ENCODE measurements at regions not wholly inside any gene's neighbourhood (a gene's known extent, or its start where the extent isn't known, plus 50 kb on each side); places are given as distances from the start of the nearest gene placed in this dataset.
A peak's percentile ranks its signal among the peaks of the same experiment; 100 is the strongest.

DNA sequence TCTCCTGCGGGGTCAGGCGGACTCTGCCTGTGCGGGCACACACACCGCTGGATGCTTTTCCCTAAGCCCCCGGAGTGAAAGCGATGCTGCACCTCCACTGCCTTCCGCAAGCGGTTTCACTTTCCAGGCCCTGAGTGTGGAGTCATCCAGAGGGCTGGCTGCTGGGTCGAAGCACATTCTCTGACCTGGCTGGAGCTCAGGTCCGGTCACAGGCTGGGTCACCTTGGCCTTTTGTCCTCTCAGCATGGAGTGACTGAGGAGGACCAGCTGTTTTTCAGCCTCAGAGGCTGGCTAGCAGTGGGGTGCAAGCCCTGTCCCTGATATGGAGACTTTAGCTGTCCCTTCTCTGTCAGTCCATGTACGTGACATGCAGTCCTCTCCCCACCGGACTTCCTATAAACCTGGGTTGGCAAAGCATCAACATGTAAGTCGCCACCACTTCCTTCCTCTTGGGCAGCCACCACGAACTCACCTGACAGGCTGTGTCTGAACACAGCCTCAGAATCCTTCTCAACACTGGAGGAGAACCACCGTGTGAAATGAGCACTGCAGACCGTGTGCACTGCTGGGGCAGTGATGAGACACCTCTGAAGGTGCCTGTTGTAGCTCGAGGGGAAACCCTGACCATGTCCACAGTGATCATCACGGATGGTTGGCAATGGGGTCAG lies 51.3 kb downstream of the GADD45G start:
- DNase-seq (ENCODE audit: low read depth) = no peak

DNA sequence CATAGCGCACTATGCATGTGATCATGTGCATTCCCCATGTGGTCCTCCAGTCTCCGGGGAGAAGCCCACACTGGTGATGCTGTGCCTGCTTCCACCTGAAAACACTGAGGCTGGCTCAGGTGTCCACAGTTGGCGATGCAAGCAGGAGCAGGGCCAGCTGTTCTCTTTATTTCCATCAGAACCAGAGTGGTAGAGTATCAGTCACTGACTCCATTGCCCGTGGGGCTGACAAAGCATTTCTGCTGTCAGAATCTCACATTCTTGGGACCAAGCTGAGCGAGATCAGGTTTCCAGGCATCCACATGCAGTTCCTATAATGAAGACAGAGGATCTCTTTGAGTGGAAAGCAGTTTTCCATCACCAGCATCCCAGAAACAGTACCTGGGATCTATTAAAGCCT lies 52.5 kb downstream of the GADD45G start:
- DNase-seq (ENCODE audit: low read depth) = no peak

DNA sequence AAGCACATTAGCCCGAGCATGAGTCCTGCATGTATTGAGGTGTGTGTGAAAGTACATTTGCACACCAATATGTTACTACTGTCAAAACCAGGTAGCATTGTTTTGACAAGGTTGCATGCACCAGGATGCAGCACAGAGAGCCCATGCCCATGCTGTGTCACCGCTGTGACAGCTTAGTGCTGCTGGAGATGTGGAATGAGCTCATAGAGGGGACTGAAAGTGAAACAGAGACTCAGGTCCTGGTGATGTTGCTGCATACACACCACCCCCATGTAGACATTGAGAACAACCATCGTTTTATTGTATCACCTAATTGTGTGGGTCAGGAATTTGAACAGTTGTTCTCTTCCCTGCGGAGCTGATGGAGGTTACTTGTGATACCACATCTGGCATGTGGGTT lies 53.0 kb downstream of the GADD45G start:
- DNase-seq (ENCODE audit: low read depth) = no peak

DNA sequence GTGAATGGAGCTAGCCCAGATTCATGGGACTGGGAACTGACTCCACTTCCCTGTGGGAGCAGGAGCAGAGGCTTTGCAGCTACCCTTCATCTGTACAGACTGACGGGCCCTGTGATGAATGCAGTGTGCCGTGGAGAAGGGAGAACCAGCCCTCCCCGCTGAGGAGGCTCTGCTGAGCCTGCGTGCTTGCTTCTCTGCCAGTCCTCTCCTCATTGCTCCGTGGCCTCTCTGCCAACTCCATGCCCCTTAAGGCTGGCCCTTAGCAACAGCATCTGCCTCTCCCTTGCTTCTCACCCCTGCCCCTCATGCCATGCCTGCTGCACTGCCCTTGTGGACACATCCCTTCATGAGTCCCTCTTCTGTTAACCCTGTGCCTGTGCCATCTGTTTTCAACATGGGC lies 53.6 kb downstream of the GADD45G start:
- no peak for DNase-seq (ENCODE audit: low read depth)

DNA sequence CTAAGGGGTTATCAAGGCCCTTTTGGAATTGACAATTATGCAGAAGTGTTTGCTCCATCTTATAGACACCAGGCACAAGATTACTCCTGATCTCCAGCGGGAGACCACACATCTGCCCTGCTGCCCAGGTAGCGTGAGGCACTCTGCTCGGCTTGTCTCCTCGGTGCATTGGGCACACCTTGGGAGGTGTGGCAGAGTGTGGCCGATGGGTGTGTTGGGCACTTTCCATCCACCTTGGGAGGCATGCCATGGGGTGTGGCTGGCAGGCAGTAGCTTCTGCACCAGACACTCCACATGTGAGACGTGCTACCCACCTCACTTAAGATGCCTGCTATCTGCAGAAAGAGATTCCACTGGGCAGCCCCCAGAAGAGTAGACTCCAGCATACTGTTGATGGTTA lies 54.1 kb downstream of the GADD45G start:
- DNase-seq (ENCODE audit: low read depth) = no peak

DNA sequence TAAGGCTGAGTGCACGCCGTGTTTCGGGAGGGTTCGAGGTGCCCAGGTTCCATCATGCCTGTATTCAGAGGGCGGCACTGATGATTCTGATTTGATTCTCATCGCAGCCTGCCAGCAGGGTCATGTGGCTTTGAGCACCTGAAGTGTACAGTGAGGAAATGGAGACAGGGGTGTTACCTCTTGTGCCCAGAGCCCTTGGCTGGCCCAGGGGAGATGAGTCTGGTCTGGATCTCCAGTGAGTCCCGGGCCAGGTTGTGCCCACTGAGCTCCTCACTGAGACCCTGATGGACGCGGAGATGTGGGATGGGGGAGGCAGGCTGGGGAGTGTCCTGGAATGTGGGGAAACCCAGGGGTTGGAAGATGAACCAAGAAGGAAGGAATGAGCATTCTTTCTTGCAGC lies 54.7 kb downstream of the GADD45G start:
- no peak for DNase-seq (ENCODE audit: low read depth)

DNA sequence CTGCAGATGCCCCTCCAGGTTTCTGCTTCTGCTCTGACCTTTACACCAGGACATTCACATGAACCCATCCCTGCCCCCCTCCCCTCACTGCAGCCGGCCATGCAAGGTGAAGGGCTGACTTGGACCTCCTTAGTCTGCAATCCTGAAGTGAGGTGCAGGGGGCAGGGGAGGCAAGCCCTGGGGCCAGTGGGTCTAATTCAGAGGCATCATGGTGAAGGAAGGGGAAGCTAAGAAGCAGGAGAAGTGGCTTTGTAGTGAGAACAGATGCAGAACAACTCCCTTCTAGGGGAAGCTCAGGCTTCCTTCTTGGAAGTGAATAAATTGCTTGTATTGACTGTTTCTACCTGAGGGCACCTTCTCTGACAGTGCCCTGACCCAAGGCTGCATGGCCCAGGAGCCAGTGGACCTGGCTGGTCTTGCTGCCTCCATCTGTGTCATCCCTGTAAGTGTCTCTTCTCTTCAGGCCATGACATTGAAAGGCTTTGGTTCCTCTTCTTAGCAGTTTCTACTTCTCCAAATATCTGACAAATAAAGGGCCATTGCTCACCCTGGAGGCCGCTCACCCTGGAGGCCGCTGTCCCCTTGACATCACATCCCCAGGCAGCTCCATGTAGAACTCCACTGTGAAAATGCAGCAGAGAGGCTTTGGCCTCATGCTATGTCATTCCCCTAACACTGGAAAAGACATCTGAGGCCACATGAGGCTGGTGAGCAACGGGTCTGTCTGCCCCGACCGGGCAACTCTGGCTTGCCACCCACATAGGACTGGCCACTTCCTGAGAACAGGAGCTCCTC lies 55.3 kb downstream of the GADD45G start:
- DNase-seq (ENCODE audit: low read depth) = no peak

DNA sequence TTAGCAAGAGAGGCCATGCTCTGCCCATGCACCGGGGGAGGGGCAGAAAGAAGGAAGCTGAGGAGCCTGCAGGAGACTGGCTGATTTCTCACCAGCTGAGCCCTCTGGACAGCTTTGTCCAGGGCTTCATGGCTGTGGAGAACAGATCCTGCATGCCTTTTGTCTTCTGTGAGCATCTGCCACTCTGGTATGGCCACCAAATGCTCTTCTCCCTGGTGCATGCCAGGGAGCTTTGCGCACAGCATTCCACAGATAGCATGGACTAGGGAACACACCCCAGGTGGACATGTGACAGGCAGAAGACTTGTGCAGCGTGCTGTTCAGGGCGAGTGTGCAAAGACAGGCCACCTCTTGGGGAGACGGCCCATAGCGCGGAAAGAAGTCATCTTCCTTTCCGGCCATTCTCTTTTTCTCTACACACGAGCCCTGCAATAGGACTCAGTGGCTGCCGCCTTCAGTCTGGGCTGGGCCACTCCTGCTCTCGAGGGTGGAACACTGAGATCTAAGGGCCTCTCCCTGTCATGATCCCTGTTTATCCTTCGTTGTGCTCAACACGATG lies 56.7 kb downstream of the GADD45G start:
- DNase-seq (ENCODE audit: low read depth) = no peak

DNA sequence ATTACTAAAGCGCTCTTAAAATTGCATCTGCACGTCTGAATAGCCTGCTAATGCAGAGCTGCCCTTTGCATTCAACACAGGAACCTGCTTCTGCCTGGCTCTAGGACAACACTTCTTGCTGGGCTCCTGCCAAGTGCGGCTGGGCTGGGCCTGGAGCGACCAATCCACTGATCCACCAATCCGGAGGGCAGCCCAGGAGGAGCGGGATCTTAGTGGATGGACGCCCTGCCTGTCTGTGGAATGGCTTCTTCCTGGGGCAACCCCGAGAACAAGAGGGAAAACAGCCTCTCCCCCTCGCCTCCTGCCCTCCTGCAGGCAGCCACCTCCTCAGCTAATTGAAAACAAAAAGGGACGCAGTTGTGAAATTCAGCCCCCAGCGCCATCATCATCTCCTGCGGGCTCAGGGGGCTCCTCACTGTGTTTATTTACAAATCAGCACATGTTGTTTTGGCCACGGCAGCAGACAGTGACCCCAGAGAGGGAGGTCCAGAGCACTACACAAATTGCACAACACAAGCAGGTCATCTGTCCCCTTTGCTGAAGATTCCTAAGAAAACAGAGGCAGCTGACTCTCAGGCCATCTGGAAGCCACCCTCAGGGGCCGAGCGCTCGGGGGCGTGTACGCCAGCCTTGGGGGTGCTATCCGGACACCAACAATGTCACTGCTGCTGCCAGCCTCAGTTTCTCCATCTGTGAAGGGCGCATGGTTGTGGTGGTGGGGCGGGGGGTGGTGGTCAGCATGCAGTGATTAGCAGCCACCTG lies 57.3 kb downstream of the GADD45G start:
- peak; percentile 71 for DNase-seq (ENCODE audit: low read depth)

DNA sequence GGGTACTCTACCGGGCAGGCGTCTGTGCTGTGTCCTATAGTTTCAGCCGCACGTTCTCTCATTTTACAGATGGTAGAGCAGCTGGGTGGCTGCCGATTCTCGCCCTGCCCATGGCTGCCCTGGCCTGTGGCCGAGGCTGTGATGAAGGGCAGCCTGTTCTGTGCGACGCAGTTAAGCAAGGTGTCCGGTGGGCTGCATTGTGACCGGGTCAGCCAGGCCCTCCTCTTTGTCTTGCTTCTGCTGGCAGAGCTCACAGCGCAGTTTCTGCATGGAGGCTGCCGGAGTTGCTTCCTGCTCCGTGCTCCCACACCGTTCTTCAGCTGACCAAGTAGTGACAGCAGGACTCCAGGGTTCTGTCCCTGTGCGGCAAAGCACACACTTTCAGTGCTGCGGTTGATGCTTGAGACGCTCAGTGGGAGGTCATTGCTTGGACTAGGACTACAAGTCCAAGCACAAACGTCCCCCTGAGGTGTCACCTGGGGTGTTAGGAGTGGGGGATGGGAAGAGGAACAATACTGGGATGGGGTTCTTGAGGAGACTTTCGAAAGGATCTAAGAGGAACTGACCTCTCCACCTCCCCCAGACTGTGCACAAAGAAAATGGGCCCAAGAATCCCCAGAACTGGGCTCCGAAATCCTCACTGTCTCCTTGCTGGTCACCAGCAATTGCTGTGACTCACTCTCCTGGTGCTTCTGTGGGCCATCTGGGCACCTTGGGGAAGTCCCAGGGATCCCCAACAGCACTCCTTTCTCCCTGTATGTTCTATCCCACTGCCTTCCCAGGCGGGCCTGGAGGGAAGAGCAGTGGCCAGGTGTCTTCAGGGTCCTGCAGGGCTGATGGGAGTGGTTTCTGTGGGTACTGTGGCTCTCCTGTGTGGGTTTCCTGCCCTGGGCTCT lies 58.2 kb downstream of the GADD45G start:
- no peak for DNase-seq (ENCODE audit: low read depth)

DNA sequence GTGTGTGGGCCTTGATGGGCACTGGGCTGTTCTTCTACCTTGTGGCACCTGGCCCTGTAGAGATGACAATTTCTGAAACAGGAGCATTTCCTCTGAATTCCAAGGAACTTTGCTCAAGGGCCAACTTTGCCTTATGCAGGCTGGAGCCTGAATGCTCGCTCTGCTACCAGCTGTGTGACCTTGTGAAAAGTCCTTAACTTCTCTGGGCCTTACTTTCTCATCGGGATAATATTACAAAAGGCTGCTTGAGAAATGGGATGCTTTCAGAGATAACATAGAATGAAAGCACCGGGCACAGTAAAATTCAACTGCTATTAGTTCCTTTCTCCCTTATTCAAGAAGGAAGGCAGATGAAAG lies 58.8 kb downstream of the GADD45G start:
- DNase-seq (ENCODE audit: low read depth) = no peak

DNA sequence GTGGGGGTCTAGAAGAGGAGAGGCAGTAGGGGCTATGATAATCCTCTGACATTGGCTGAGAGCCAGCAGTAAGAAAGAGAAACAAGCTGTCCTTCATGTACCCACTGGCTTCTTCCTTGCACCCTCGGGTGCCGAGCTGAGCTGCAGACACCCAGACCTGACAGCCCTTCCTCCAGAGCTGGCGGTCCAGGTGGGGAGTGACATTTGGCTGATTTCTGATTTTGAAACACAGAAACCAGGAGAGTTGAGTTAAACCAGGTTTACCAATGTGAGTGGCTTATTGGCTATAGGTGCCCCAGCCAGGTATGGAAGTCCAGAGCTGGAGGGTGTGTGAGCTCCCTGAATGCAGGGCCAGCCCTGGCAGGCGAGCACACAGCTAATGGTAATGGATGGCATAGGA lies 59.2 kb downstream of the GADD45G start:
- DNase-seq (ENCODE audit: low read depth) = no peak

DNA sequence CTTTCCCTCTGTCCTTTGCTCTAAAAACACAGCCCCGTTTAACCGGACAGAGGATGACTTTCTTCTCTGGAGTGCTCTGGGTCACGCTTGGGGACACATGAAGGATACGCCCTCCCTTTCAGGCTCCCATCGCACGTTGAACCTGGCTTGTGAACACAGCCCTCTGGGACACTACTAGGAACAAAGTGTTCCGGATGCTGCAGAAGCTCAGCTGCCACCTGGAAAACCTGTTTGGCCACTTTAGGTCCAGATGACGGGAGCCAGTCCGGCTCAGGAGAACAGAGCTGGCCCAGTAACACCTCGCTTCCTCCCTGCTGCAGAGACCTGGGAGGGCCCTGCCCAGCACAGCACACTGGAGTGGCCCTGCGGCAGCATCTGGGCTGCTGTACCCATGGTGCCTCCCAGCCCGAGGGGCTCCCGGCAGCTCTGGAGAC lies 60.1 kb downstream of the GADD45G start:
- DNase-seq (ENCODE audit: low read depth) = no peak

DNA sequence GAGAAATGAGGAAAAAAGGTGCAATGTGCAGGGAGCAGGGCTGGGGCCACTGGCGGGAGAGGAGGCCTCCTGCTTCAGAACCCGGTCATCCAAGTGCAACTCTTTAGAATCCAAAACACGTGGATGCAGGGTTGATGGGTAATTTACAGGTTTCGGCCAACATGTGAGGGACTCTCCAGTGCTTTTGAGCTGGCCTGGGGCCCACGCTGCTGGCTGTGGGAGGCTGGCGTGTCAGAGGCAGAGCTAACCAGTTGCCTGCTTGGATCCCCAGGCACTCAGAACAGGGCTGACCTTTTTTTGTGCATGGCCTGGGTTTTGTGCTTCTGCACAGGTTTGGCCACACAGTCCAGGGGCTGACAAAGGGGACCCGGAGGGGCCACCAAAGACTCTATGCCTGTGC lies 61.6 kb downstream of the GADD45G start:
- DNase-seq (ENCODE audit: low read depth) = no peak

DNA sequence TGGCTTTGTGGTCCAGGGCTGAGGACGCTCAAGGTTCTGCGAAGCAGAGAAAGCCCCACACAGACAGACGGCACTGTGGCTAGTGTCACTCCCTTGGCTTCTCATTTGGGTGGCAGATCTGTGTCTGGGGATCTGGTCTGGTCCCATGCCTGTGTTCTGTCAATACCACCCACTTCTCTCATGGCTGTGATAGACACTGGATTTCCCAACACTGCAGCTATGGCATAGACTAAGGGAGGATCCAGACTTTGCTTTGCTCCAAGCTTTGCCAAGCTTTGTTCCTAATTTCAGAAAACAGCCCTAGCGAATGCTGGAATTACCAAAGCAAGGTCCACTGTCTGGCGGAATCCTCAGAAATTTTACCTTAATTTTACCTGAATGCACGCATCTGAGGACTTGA lies 62.1 kb downstream of the GADD45G start:
- DNase-seq (ENCODE audit: low read depth) = no peak

DNA sequence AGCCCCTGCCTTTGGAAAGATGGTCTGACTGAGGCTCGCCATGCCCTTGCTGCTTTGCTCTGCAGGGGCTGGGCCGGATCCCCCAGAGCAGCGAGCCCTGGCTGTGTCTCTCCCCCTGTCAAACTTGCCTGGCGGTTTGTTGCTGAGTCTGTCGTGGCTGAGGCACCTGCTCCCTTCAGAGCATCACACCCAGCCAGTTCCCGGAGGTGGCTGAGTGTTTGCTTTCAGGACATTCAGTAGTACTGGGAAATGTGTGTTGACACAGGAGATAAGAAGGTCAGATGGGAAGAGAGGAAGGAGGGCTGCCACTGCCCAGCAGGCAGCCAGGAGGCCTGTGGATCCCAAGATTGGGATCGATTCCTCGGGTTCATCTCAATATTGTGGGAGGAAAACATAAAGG lies 62.9 kb downstream of the GADD45G start:
- DNase-seq (ENCODE audit: low read depth) = no peak

DNA sequence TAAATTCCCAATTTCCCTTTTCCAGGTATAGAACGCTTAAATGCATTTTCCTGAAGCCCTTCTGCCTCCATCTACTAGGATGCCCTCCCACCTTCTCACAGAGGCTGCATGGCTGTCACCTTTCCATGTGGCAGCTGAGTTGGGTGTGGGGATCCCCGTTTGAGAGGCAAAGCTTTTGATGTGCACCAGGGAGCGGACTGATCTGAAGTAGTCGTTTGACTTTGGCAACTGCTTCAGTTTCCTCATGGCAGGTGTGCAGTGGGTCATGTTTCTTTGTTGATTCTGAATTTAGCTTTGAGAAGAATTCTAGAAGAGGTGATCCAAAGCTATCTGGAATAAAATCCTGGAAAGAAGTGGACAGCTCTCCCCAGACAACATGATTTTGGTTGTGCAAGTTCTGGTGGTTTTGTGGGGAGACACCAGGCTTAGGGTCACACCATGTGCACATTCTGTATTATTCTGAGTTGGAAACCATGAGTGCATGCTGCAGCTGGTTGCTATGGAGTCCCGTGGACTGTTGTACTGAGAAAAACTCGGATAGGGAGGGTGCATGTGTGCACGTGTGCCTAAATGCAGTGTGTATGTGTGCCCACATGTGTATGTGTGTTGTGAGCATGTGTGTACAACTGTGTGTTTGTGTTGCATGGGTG lies 63.5 kb downstream of the GADD45G start:
- no peak for DNase-seq (ENCODE audit: low read depth)

DNA sequence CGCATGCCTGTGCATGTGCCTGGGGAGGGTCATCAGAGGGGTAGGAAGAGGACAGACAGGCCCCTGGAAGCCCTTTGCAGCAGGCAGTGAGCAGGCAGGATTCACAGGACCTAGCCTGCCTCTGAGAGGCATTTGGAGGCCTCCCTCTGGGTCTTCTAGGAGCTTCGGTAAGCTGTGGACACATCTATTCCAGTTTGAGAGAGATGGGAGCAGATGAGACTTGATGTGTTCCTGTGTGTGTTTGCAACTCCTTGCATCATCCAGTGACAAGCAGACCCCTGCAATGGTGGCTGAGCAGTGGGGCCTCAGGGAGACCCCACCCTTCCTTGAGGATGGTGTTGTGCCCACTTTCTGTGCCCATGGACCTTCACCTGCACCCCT lies 64.0 kb downstream of the GADD45G start:
- no peak for DNase-seq (ENCODE audit: low read depth)

DNA sequence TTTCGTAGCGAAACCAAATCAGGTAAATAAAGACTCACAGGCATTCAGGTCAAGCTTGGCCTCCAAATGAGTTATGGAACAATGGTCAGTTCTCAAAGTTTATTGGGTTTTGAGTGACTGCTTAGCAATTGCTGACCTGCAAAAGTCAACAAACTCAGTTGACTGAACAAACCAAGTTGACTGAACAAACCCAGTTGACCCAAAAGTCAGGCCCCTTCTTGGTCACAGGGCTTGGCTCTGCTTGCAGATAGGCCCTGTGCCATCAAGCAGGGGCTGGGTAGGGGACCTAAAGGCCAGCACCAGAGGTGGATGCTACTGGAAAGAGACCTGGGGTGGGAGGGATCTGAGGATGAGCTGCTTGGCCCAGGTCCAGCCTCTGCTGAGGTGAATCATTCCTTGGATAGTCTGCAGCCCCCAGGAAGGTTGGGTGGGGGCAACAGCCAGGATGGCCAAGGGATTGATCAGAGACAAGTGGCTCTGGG lies 64.6 kb downstream of the GADD45G start:
- DNase-seq (ENCODE audit: low read depth) = no peak

DNA sequence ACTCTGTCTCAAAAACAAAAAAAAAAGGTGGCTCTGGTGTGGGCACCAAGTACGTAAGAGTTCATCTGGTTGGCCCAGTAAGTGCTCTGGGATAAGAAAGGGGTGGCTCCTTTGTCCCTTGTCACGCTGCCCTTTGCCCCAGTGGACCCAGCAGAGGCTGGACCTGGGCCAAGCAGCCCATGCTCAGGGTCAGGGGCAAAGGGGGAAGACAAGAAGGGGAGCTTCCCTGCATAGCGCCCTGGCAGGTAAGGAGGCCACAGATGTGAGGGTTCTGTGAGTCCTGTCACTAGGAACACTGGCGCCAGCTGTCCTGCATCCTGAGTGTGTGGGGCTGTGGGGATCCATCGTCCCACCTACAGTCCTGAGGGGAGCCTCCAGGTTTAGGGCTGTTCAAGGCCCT lies 65.3 kb downstream of the GADD45G start:
- DNase-seq (ENCODE audit: low read depth) = no peak

DNA sequence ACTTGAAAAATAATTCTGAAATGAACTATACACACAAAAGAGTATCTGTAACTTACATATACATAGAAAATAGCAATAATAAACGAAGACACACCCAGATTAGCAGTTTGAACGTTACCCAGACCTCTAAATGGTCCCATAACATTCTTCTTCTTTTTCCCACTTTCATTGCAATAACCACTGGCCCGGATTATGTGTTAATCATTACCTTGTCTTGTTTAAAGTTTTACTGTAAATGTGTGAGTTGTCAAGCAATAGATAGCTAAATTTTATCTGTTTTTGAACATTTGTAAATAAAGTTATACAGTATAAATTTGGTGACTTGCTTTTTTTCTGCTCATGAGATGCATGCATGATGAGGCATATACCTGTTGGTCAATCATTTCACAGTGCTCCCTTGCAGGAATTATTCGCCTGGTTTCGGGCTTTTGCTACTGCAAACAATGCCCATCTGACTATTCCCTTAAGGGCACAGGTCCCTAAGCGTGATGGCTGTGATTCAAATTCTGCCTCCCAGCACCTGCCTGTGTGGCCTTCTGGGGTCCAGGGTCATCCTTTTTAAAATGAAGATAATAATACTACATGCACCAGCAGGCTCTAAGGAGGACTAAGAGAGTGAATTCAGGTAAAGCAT lies 66.1 kb downstream of the GADD45G start:
- DNase-seq (ENCODE audit: low read depth) = no peak
